Kidney epithelial cell (primary cell): ENCODE measurements at regions not wholly inside any gene's neighbourhood (a gene's known extent, or its start where the extent isn't known, plus 50 kb on each side); places are given as distances from the start of the nearest gene placed in this dataset.

Source experiments
- DNase-seq: peaks from one replicate; pipeline ENCODE4 v3.0.0-alpha.2; 2010; ENCODE audit warnings: low read depth
- H3K27me3 ChIP-seq: 2 replicates; pipeline ENCODE4 v1.6.0; 2011; ENCODE audit warnings: low read length; ENCODE audit not compliant: control insufficient read depth, insufficient read depth
- H3K36me3 ChIP-seq: 2 replicates; pipeline ENCODE4 v1.5.1; 2011; ENCODE audit warnings: low read length; ENCODE audit not compliant: control insufficient read depth, insufficient read depth
- H3K4me3 ChIP-seq: 2 replicates; pipeline ENCODE4 v1.5.1; 2011; ENCODE audit warnings: low read depth, mild to moderate bottlenecking, control low read depth, low read length
- TF ChIP-seq, protein P1 (sequence below): IDR thresholded peaks from 2 replicates; pipeline ENCODE4 v1.5.1; 2011; ENCODE audit warnings: mild to moderate bottlenecking, moderate library complexity, low read length, control low read depth, inconsistent platforms; ENCODE audit not compliant: insufficient read depth, poor library complexity, severe bottlenecking

DNA sequence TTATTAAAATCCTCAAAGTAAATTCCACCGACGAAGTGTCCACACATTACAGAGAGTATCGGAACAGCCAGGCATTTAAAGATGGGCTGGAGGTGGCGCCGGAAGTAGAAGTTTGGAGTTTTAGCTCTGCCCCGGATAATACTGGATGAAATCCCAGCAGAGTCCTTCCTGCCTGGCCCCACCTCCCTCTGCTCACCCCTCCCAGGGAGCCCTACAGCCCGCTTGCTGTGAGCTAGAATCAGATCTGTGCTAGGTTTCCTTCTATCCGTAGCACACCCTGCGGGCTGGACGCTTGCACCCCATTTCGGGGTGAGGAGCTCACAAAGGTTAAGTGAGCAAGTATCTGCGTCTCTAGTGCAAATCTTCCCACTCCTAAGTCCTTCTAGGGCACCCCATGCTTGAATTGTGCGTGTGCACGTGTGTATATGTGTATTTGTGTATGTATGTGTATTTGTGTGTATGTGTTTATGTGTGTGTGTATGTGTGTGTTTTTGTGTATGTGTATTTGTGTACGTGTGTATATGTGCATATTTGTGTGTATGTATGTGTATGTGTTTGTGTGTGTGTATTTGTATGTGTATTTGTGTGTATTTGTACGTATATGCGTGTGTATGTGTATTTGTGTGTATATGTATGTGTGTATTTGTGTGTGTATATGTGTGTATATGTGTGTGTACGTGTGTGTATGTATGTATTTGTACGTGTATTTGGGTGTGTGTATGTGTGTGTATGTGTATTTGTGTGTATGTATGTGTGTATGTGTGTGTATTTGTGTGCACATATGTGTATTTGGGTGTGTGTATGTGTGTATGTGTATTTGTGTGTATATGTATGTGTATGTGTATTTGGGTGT, 61.4 kb downstream of the HAPSTR1 start:
- no peak for DNase-seq
- TF ChIP-seq, protein P1, sequence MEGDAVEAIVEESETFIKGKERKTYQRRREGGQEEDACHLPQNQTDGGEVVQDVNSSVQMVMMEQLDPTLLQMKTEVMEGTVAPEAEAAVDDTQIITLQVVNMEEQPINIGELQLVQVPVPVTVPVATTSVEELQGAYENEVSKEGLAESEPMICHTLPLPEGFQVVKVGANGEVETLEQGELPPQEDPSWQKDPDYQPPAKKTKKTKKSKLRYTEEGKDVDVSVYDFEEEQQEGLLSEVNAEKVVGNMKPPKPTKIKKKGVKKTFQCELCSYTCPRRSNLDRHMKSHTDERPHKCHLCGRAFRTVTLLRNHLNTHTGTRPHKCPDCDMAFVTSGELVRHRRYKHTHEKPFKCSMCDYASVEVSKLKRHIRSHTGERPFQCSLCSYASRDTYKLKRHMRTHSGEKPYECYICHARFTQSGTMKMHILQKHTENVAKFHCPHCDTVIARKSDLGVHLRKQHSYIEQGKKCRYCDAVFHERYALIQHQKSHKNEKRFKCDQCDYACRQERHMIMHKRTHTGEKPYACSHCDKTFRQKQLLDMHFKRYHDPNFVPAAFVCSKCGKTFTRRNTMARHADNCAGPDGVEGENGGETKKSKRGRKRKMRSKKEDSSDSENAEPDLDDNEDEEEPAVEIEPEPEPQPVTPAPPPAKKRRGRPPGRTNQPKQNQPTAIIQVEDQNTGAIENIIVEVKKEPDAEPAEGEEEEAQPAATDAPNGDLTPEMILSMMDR = no peak
- Histone ChIP-seq H3K4me3 (no peak overlapping the region), H3K36me3 (no peaks in the 10 kb centered on the region), H3K27me3 (peaks cover 18% of the 10 kb centered on the region)

DNA sequence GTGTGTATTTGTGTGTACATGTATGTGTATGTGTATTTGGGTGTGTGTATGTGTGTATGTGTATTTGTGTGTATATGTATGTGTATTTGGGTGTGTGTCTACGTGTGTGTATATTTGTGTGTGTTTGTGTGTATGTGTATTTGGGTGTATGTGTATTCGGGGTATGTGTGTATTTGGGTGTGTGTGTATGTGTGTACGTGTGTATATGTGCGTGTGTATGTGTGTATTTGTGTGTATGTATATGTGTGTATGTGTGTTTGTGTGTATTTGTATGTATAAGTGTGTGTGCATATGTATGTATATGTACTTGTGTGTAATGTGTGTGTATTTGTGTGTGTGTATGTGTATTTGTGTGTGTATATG, 62.0 kb downstream of the HAPSTR1 start:
- H3K36me3 ChIP-seq = no peaks in the 10 kb centered on the region
- H3K4me3 ChIP-seq = no peak overlapping the region
- DNase-seq = no peak
- TF ChIP-seq, protein P1 = no peak
- H3K27me3 ChIP-seq = peaks cover 18% of the 10 kb centered on the region

DNA sequence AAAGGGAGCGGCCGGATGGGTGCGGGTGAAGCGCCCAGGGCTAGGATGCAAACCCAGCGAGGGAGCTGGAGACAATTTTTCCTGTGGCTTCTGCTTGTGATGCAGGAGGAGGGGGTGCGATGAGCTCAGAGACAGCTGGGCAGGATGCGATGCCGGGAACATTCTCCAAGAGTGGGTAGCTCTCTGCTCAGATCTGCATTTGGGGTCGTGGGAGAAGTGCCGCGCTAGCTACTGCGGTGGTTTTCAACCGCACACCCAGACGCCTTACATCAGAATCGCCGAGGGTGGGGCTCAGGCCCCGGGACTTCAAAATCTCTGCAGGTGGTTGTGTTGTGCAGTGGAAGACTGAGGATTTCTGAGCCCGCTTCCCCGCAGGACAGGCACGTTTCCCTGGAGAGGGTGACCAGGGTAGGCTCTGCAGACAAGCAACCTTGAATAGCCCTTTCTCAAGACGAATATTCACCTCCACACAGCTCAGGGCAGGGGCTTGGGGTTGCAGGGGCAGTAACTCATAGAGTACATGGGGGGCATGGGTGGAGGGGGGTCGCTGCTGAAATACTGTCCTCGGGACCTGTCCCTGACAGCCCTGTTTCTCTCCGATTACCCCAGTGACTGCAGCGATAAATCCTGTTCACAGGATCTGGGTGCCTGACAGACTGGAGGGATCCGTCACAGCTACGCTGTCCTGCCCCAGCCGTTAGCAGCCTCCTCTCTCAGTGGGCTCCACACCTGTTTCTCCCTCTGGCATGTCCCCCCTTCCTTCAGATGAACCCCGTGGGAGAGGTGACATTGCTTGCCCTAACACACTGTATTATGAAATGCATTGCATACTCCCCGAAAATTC, 63.3 kb downstream of the HAPSTR1 start:
- TF ChIP-seq, protein P1 = no peak
- Histone ChIP-seq H3K4me3 (no peak overlapping the region), H3K36me3 (no peaks in the 10 kb centered on the region), H3K27me3 (peaks cover 18% of the 10 kb centered on the region)
- no peak for DNase-seq

DNA sequence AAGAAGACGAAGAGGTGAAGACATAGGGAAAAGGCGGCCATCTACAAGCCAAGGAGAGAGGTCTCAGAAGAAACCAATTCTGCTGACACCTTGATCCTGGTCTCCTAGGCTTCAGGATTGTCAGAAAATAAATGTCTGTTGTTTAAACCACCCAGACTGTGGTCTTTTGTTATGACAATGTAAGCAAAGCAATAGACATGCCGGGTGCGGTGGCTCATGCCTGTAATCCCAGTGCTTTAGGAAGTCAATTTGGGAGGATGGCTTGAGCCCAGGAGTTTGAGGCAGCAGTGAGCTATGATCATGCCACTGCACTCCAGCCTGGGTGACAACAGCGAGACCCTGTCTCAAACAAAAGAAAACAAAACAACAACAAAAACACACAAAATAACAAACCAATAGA, 64.4 kb downstream of the HAPSTR1 start:
- TF ChIP-seq, protein P1 = no peak
- Histone ChIP-seq H3K4me3 (no peak overlapping the region), H3K36me3 (no peaks in the 10 kb centered on the region), H3K27me3 (peaks cover 18% of the 10 kb centered on the region)
- DNase-seq = no peak

DNA sequence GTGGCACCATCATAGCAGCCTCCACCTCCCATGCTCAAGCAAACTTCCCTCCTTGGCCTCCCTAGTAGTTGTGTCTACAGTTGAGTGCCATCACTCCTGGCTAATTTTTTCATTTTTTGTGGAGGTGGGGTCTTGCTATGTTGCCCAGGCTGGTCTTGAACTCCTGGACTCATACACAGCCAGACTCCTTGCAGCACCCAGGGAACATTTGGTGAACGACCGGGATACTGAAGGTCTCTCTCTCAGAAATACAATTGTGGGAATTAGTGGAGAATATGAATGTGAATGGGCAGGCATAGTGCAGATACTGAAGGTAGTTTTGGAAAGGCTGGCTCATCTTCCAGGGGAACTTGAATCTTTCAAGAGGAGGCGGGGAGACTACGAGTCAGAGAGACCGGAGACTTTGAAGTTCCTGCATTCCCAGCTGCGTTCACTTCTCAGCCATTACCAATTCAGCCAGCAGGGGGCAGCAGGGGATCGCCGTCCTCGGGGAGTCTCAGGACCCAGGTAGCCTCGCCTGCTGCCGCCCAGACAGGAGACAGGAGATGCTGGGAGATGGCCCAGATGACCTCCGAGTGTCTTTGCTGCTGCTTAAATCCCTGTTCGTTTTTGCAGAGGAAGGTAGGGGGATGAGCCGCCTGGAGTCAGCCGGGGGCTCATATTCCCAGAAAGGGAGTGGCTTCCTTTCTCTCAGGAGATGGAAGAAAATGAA, 68.6 kb downstream of the HAPSTR1 start:
- Histone ChIP-seq H3K4me3 (no peak overlapping the region), H3K36me3 (no peaks in the 10 kb centered on the region), H3K27me3 (peaks cover 4% of the 10 kb centered on the region)
- TF ChIP-seq, protein P1 = peak; percentile 87
- no peak for DNase-seq
